Testis (tissue), 2 donors: ENCODE measurements at regions not wholly inside any gene's neighbourhood (a gene's known extent, or its start where the extent isn't known, plus 50 kb on each side); places are given as distances from the start of the nearest gene placed in this dataset.

Experiments used
- DNase-seq: peaks from one replicate; pipeline ENCODE4 v3.0.0-alpha.2; 2019
- H3K27ac ChIP-seq, 2 donors: fragments of 200-600 bp; sonication (generic); one replicate each; pipeline ENCODE4 v1.5.1; 2019
- H3K27me3 ChIP-seq: fragments of 200-600 bp; sonication (generic); one replicate; pipeline ENCODE4 v1.5.1; 2019
- H3K36me3 ChIP-seq: fragments of 200-600 bp; sonication (generic); one replicate; pipeline ENCODE4 v1.5.1; 2017; ENCODE audit warnings: low read depth; ENCODE audit errors: missing control alignments
- H3K4me1 ChIP-seq: fragments of 200-600 bp; sonication (generic); one replicate; pipeline ENCODE4 v1.5.1; 2019
- H3K4me3 ChIP-seq, 2 donors: fragments of 200-600 bp; sonication (generic); one replicate each; pipeline ENCODE4 v1.5.1; 2017 to 2019
- H3K9me3 ChIP-seq: fragments of 200-600 bp; sonication (generic); one replicate; pipeline ENCODE4 v1.5.1; 2017
- CTCF ChIP-seq, 3 experiments: fragments of 450-650 bp in 2 of 3; fragments of 200-600 bp in 1 of 3; sonication (generic) in 1 of 3; IDR thresholded peaks; one replicate each; pipeline ENCODE4 v1.5.1; 2016 to 2019; ENCODE audit warnings: antibody characterized with exemption in 3 of 3, mild to moderate bottlenecking in 2 of 3, moderate library complexity in 1 of 3
- POLR2A ChIP-seq: fragments of 450-650 bp; IDR thresholded peaks from one replicate; pipeline ENCODE4 v1.6.1; 2017; ENCODE audit warnings: antibody characterized with exemption, mild to moderate bottlenecking, moderate library complexity
- WGBS, 2 donors: methylation state at CpG; one replicate each; pipeline ENCODE4 v1.1.5; 2018; 5-methylcytosine and 5-hydroxymethylcytosine counted together
- intact Hi-C: fragments of 100-400 bp; cut with DNase I; formaldehyde crosslinking; loops from one replicate; pipeline ENCODE4 v1.15.1; 2023; ENCODE audit warnings: low total_unique reads

- no peaks in the 10 kb centered on the region for H3K36me3 ChIP-seq
- 66 to 70% methylated on average over 7 of the region's 7 CpGs for WGBS, 2 donors
- intact Hi-C loops = no loop called here
- no peak overlapping the region for H3K27ac ChIP-seq
- no peak for TF ChIP-seq CTCF (IDR thresholded peaks at IDR 0.05)
- TF ChIP-seq POLR2A = no peak
- H3K4me3 ChIP-seq = no peak overlapping the region
- H3K9me3 ChIP-seq = no peaks in the 10 kb centered on the region
- no peak for DNase-seq
- no peaks in the 10 kb centered on the region for H3K27me3 ChIP-seq
- H3K4me1 ChIP-seq = no peaks in the 10 kb centered on the region
Measured at GRCh38 chr2:200026332-200027230, 71.2 kb downstream of the MAIP1 start.

GRCh38 chr2:200028998-200029397, 73.6 kb downstream of the MAIP1 start:
- no peak for DNase-seq
- WGBS, 2 donors = 87 to 94% methylated on average over 1 of the region's 1 CpG
- H3K27ac ChIP-seq = no peak overlapping the region
- intact Hi-C loops = no loop called here
- H3K36me3 ChIP-seq = no peaks in the 10 kb centered on the region
- H3K4me3 ChIP-seq = no peak overlapping the region
- TF ChIP-seq CTCF (IDR thresholded peaks at IDR 0.05) (no peak), POLR2A (no peak)
- H3K4me1 ChIP-seq = no peaks in the 10 kb centered on the region
- H3K27me3 ChIP-seq = no peaks in the 10 kb centered on the region
- H3K9me3 ChIP-seq = no peaks in the 10 kb centered on the region

- TF ChIP-seq POLR2A = no peak
- TF ChIP-seq CTCF (IDR thresholded peaks at IDR 0.05) = no peak
- no peak for DNase-seq
- H3K9me3 ChIP-seq = no peaks in the 10 kb centered on the region
- intact Hi-C loops = no loop called here
- H3K4me1 ChIP-seq = no peaks in the 10 kb centered on the region
- 89 to 90% methylated on average over 1 of the region's 1 CpG for WGBS, 2 donors
- H3K27ac ChIP-seq = no peak overlapping the region
- no peak overlapping the region for H3K4me3 ChIP-seq
- H3K36me3 ChIP-seq = no peaks in the 10 kb centered on the region
- H3K27me3 ChIP-seq = no peaks in the 10 kb centered on the region
Measured at GRCh38 chr2:200032895-200033294, 77.5 kb downstream of the MAIP1 start.

GRCh38 chr2:200033929-200034328, 78.5 kb downstream of the MAIP1 start:
- Histone ChIP-seq H3K4me3 (no peak overlapping the region), H3K9me3 (no peaks in the 10 kb centered on the region), H3K27ac (no peak overlapping the region), H3K27me3 (no peaks in the 10 kb centered on the region), H3K36me3 (no peaks in the 10 kb centered on the region), H3K4me1 (no peaks in the 10 kb centered on the region)
- 62 to 72% methylated on average over 3 of the region's 3 CpGs for WGBS, 2 donors
- intact Hi-C loops = no loop called here
- no peak for DNase-seq
- no peak for TF ChIP-seq POLR2A
- TF ChIP-seq CTCF (IDR thresholded peaks at IDR 0.05) = no peak

GRCh38 chr2:200034816-200035215, 79.4 kb downstream of the MAIP1 start:
- no peak for TF ChIP-seq POLR2A
- TF ChIP-seq CTCF (IDR thresholded peaks at IDR 0.05) = no peak
- intact Hi-C loops = no loop called here
- no peak overlapping the region for H3K4me3 ChIP-seq
- H3K36me3 ChIP-seq = no peaks in the 10 kb centered on the region
- no peak overlapping the region for H3K27ac ChIP-seq
- no peaks in the 10 kb centered on the region for H3K9me3 ChIP-seq
- no peaks in the 10 kb centered on the region for H3K4me1 ChIP-seq
- no peaks in the 10 kb centered on the region for H3K27me3 ChIP-seq
- DNase-seq = no peak
